ENCODE measurements at regions not wholly inside any gene's neighbourhood (a gene's known extent, or its start where the extent isn't known, plus 50 kb on each side); places are given as distances from the start of the nearest gene placed in this dataset.

DNA sequence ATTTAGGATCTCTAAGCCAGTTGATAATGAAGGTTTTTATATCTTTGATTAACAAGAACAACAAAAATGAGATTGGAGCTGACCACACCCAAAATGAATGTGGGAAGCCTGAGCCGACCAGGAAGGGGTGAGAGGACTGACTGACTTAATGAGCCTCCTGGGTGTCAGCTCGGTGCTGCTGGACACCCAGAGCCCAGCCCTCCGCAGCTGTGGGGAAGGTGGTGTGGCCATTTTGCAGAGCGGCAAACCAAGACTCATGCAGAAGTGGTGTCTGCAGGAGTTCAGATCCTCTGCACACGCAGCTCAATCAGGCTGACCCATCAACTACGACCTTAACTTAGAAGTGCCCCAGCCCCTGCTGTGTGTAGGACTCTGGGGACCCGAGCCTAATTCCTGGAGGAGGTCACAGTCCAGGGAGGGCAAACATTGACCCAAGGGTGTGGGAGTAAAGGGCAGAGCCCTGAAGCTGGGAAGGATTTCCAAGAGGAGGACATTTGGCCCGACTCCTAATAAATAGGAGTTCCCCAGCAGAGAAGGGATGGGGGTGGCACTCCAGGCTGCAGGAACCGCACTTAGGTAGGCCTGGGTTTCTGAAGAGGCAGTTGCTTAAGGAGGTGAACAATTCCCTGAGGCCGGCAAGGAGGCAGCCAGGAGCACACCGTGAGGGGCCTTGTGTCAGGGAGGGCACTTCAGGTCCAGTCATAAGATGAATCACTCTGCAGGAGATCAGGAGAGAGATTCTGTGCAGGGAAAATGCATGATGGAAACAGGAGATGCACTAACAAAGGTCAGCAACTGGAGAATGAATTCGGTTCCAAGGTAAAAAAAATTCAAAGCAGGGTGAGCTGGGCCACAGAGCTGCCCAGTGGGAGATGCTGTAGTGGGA is 197.1 kb upstream of the TPM1 start:
- H3K9me3 Mint-ChIP-seq = no peaks in the 10 kb centered on the region
- H3K27me3 Mint-ChIP-seq = peaks cover 7% of the 10 kb centered on the region
- intact Hi-C loops (cut with micrococcal nuclease) = loop anchor here (5.0 kb wide), 1 partner anchor 202 kb away; no protein-coding TSS in a partner anchor
- no peak overlapping the region for H3K4me3 Mint-ChIP-seq
- H3K4me1 Mint-ChIP-seq (ENCODE audit: low read depth) = peaks cover 14% of the 10 kb centered on the region
- H3K36me3 Mint-ChIP-seq (ENCODE audit: low read depth) = no peaks in the 10 kb centered on the region
- H3K27ac Mint-ChIP-seq = no peak overlapping the region

DNA sequence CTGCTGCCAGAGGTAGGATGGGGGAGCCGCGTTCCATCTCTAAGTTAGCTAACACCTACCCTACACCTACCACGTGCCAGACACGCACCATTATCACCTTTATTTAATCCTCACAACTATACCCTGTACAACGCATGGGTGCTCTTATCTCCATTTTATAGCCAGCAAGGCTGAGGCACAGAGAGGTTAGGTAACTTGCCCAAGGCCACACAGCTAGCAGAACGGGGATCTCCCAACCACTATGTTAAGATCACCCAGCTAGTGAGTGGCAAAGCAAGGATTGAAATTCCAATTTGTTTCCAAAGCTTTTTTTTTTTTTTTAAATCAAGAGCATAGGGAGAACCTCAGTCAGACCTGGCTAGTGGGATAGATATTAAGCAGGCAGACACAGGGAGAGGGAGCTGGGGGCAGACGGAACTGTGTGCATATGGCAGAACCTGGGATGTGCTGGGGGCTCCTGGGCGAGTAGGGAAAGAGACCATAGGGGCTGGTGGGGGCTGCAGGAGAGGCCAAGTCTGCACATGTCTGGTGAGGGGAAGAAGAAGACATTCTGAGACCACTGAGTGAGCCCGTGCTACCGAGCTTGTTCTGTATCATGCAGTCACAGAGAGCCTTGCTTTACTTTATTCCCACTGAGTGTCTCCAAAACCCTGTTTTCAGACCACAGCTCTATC is 196.3 kb upstream of the TPM1 start:
- H3K4me3 Mint-ChIP-seq = no peak overlapping the region
- no peaks in the 10 kb centered on the region for H3K36me3 Mint-ChIP-seq (ENCODE audit: low read depth)
- peaks cover 7% of the 10 kb centered on the region for H3K27me3 Mint-ChIP-seq
- H3K27ac Mint-ChIP-seq = no peak overlapping the region
- peaks cover 14% of the 10 kb centered on the region for H3K4me1 Mint-ChIP-seq (ENCODE audit: low read depth)
- H3K9me3 Mint-ChIP-seq = no peaks in the 10 kb centered on the region
- intact Hi-C loops (cut with micrococcal nuclease) = loop anchor here (5.0 kb wide), 1 partner anchor 201 kb away; no protein-coding TSS in a partner anchor

DNA sequence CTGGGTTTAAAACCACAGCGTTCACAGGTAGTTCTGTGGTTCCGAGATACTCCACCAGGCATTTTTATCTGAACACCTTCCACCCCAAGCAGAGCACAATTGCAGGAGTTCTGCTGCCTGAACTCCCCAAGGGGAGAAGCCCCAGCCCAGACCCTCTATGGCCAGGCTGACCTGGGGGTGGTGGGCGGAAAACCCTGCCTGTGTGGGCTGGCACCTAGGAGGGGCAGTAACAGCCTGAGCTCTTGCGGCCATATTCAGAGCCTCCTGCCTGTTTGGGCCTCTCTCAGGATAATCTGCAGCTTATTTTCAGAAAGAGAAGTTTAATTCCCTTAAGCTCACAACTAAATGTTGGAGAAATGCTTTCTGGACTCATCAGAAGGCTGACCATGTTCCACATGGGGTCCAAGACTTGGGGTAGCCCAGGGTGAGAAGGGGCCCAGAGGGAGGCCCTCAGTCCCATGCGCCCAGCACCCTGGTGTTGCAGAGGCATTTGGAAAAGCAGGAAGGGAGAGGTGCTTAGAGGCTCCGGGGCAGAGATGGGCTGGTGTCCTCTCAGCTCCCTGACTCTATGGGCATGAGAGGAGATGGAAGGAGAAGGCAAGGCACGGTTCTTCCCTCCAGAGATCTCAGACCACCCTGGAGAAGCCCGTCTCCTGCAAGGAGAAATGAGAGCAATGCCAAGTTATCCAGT is 195.6 kb upstream of the TPM1 start:
- no peak overlapping the region for H3K4me3 Mint-ChIP-seq
- H3K27me3 Mint-ChIP-seq = peaks cover 9% of the 10 kb centered on the region
- no peak overlapping the region for H3K27ac Mint-ChIP-seq
- no peaks in the 10 kb centered on the region for H3K36me3 Mint-ChIP-seq (ENCODE audit: low read depth)
- H3K9me3 Mint-ChIP-seq = no peaks in the 10 kb centered on the region
- peaks cover 14% of the 10 kb centered on the region for H3K4me1 Mint-ChIP-seq (ENCODE audit: low read depth)
- intact Hi-C loops (cut with micrococcal nuclease) = loop anchor here (5.0 kb wide), 1 partner anchor 200 kb away; no protein-coding TSS in a partner anchor

DNA sequence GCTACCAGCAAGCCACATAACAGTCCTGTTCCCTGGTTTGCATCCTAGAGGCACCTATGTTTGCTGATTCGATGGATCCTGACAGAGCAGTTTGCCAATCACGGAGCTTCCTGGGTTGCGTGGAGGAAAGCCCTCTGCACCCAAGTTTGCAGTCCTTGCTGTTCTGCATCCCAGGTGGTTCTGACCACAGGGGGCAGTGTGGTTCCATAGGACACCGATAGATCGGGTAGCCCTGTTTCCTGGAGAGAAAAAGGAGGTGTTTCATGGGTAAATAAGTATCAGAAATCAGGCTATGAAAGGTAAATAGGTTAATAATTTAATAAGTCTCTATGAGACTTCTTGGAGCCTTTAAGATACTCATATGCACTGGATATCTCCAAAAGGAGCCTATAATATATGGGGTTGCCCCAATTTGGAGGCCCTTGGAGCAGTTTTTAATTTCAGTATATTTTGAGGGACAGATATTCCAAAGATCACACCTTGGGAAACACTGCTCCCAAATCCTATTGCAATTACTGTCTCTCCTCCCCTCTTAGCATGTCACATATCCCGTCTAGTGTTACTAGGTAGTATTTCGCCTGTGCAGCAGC is 194.6 kb upstream of the TPM1 start:
- H3K27me3 Mint-ChIP-seq = peaks cover 9% of the 10 kb centered on the region
- H3K4me1 Mint-ChIP-seq (ENCODE audit: low read depth) = peaks cover 14% of the 10 kb centered on the region
- intact Hi-C loops (cut with micrococcal nuclease) = loop anchor here (1.0 to 5.0 kb wide), 2 partner anchors 199 to 245 kb away; no protein-coding TSS in a partner anchor
- H3K27ac Mint-ChIP-seq = no peak overlapping the region
- H3K36me3 Mint-ChIP-seq (ENCODE audit: low read depth) = no peaks in the 10 kb centered on the region
- no peaks in the 10 kb centered on the region for H3K9me3 Mint-ChIP-seq
- no peak overlapping the region for H3K4me3 Mint-ChIP-seq

DNA sequence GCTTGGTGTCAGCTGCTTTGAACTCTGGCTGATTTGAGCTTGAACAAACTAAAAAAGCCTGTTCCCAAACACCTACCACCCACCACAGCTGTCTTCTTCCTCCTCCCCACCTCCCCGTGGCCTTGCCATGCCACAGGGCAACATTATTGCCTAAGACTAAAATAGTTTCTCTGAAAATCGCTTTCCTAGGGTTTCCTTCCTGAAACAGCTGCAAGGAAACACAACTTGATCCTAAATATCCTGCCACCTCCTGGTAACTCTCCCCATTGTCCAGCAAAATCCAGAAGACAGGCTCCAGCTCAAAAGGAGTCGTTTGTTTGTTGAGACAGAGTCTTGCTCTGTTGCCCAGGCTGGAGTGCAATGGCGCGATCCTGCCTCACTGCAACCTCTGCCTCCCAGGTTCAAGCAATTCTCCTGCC is 193.9 kb upstream of the TPM1 start:
- no peak overlapping the region for H3K4me3 Mint-ChIP-seq
- H3K27ac Mint-ChIP-seq = no peak overlapping the region
- intact Hi-C loops (cut with micrococcal nuclease) = loop anchor here (1.0 to 5.0 kb wide), 2 partner anchors 199 to 245 kb away; no protein-coding TSS in a partner anchor
- no peaks in the 10 kb centered on the region for H3K36me3 Mint-ChIP-seq (ENCODE audit: low read depth)
- H3K4me1 Mint-ChIP-seq (ENCODE audit: low read depth) = peaks cover 14% of the 10 kb centered on the region
- no peaks in the 10 kb centered on the region for H3K9me3 Mint-ChIP-seq
- peaks cover 9% of the 10 kb centered on the region for H3K27me3 Mint-ChIP-seq

DNA sequence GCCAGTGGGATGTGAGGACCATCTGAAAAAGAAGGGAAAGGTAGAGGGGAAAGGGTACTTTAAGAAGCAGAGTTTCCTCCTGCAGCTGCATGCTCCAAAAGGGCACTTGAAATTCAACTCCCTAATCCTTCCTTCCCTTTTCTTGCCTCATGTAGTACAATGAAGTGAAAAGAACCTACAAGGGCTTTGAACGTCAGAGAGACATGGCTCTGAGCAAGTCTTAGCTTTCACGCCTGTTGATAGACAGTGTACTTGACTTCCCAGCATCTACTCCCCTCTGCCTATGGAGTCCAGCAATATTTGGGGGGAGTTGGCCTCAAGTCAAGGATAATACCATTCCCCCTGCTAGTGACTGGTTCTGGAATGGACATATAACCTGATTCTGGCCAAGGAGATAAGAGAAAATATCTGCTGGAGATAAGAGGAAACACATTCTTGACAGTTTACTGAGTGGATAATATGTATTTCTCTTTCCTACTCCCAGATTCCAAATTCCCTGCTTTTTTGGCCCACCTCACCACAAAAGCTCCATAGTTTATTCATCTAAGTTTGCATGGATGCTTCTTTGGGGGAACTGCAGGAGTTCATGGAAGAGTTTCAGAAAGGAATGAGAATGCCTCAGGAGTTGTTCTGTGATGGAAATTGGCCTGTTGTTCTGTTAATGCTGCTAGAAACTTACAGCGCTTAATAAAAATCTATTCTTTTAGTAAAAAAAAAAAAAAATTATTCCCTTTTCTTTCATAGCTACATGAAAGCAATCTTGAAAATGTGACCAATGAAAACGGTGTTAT is 193.0 kb upstream of the TPM1 start:
- intact Hi-C loops (cut with micrococcal nuclease) = loop anchor here (5.0 kb wide), 1 partner anchor 198 kb away; no protein-coding TSS in a partner anchor
- Mint-ChIP-seq H3K4me3 (no peak overlapping the region), H3K27ac (no peak overlapping the region), H3K9me3 (no peaks in the 10 kb centered on the region), H3K36me3 (ENCODE audit: low read depth) (no peaks in the 10 kb centered on the region), H3K4me1 (ENCODE audit: low read depth) (peaks cover 14% of the 10 kb centered on the region), H3K27me3 (peaks cover 9% of the 10 kb centered on the region)

DNA sequence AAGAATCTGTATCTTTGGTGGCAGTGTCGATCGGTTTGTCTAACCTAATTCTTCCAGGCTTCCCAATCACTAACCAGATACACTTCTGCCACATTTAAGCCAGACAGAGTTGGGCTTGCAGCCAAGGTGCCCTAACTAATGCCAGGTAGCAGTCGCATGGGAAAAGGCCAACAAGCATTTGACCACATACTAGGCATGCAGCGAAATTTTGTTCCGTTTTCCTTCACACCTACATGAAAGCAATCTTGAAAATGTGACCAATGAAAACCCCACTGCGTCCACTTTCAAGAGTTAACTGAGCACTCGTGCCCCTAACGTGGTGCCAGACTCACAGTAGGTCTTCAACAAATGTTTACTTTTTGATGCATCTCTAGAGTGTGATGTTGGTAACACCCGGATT is 192.2 kb upstream of the TPM1 start:
- peaks cover 14% of the 10 kb centered on the region for H3K4me1 Mint-ChIP-seq (ENCODE audit: low read depth)
- no peak overlapping the region for H3K27ac Mint-ChIP-seq
- H3K27me3 Mint-ChIP-seq = peaks cover 9% of the 10 kb centered on the region
- no peaks in the 10 kb centered on the region for H3K36me3 Mint-ChIP-seq (ENCODE audit: low read depth)
- H3K9me3 Mint-ChIP-seq = no peaks in the 10 kb centered on the region
- intact Hi-C loops (cut with micrococcal nuclease) = no loop called here
- H3K4me3 Mint-ChIP-seq = no peak overlapping the region

DNA sequence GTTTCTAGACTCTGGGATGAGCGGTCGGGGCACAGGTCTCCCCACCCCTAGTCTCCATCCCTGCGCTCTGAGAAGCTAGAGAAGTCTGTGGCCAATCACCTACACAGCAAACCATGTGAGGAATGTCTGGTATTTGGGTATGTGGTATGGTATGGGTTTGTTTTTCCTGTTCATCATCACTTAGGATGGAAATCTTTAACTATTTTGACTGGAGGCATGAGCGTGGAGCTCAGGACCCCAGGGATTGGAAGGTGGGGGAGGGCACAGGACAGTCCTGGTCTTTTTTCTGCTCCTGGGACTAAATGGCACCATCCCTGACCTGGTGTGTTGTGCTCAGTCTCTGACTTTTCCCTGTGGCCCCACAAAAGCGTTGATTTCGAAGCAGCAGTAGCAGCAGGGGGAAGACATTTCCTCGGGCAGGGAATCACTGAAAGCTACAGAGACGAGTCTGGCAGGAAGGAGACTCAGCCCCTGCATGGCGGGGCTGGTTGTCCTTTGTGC is 191.7 kb upstream of the TPM1 start:
- intact Hi-C loops (cut with micrococcal nuclease) = no loop called here
- H3K4me1 Mint-ChIP-seq (ENCODE audit: low read depth) = peaks cover 14% of the 10 kb centered on the region
- H3K9me3 Mint-ChIP-seq = no peaks in the 10 kb centered on the region
- no peak overlapping the region for H3K4me3 Mint-ChIP-seq
- peaks cover 9% of the 10 kb centered on the region for H3K27me3 Mint-ChIP-seq
- no peak overlapping the region for H3K27ac Mint-ChIP-seq
- no peaks in the 10 kb centered on the region for H3K36me3 Mint-ChIP-seq (ENCODE audit: low read depth)

DNA sequence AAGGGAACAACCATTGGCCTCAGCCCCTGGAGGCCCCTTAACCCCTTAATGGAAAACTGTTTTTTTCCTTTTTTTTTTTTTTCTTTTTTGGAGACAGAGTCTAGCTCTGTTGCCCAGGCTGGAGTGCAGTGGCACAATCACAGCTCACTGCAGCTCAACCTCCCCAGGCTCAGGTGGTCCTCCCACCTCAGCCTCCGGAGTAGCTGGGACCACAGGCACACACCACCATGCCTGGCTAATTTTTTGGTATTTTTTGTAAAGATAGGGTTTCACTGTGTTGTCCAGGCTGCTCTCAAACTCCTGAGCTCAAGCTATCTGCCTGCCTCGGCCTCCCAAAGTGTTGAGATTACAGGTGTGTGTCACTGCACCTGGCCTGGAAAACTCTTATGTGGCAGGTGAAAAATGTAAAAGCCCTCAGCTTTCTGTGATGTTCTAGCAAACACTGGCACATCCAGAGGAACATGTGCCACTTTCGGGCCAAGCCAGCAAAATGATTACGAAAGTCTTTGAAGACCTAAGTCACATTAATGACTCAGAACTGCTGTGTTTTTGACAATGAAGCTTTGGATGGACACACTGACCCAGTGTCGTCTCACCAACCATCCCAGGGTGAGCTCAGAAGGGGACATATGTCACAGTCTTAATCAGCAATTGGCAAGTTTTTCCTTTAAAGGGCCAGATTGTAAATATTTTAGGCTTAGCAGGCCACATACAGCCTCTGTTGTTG is 189.3 kb upstream of the TPM1 start:
- no peaks in the 10 kb centered on the region for H3K9me3 Mint-ChIP-seq
- no peak overlapping the region for H3K4me3 Mint-ChIP-seq
- H3K27ac Mint-ChIP-seq = no peak overlapping the region
- H3K4me1 Mint-ChIP-seq (ENCODE audit: low read depth) = peaks cover 14% of the 10 kb centered on the region
- peaks cover 15% of the 10 kb centered on the region for H3K27me3 Mint-ChIP-seq
- intact Hi-C loops (cut with micrococcal nuclease) = no loop called here
- H3K36me3 Mint-ChIP-seq (ENCODE audit: low read depth) = no peaks in the 10 kb centered on the region

DNA sequence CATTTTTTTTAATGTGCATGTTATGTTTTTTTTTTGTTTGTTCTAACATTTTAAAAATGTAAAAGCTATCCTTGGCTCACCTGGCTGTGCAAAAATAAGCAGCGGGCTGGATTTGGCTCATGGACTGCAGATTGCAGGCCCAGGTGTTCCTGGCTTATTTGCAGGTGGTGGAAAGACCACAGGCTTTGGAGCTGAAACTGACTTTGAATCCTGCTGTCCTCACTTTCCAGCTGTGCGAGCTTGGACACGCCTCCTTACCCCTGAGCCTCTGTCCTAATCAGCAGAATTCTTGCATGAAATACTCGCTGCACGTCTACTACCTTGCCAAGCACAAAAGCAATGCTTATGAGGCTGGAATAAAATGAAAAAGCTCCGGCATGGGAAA is 188.7 kb upstream of the TPM1 start:
- no peak overlapping the region for H3K4me3 Mint-ChIP-seq

DNA sequence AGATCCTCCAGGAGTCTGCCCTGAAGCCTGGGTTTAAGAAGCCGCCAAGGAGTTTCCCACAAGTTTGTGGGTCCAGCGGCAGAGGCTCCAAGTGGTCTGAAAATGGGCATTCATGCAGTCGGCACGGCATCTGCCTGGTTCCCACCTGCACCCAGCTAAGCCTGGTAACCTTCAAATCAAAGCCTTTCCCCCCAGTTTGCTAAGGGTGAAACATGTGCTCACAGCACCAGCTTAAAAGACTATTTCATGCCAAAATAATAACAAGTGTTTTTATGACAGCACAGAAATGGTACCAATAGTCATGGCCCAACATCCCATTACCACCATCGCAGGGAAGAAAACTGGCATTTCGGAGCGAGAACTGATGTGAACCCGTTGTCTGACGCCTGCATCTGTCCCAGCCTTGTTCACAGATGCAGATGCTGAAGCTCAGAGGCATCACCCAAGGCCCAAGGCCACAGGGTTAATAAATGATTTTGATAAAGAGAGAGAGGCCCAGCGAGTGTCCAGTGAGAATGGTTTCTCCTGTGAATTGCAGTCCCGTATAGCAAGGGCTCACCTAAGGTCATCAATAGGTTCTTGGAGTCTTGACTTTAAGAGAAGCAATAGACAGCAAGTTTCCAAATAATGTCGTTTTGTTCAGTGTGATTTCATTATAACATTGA is 188.0 kb upstream of the TPM1 start:
- intact Hi-C loops (cut with micrococcal nuclease) = no loop called here
- no peak overlapping the region for H3K27ac Mint-ChIP-seq
- no peaks in the 10 kb centered on the region for H3K36me3 Mint-ChIP-seq (ENCODE audit: low read depth)
- no peak overlapping the region for H3K4me3 Mint-ChIP-seq
- peaks cover under 1% of the 10 kb centered on the region for H3K4me1 Mint-ChIP-seq (ENCODE audit: low read depth)
- peaks cover 16% of the 10 kb centered on the region for H3K27me3 Mint-ChIP-seq
- H3K9me3 Mint-ChIP-seq = no peaks in the 10 kb centered on the region

More for the DNA sequence above, 188.7 kb upstream of the TPM1 start:
- no peak overlapping the region for H3K27ac Mint-ChIP-seq
- no peaks in the 10 kb centered on the region for H3K36me3 Mint-ChIP-seq (ENCODE audit: low read depth)
- no peaks in the 10 kb centered on the region for H3K9me3 Mint-ChIP-seq
- intact Hi-C loops (cut with micrococcal nuclease) = no loop called here
- H3K27me3 Mint-ChIP-seq = peaks cover 15% of the 10 kb centered on the region
- H3K4me1 Mint-ChIP-seq (ENCODE audit: low read depth) = peaks cover 8% of the 10 kb centered on the region

DNA sequence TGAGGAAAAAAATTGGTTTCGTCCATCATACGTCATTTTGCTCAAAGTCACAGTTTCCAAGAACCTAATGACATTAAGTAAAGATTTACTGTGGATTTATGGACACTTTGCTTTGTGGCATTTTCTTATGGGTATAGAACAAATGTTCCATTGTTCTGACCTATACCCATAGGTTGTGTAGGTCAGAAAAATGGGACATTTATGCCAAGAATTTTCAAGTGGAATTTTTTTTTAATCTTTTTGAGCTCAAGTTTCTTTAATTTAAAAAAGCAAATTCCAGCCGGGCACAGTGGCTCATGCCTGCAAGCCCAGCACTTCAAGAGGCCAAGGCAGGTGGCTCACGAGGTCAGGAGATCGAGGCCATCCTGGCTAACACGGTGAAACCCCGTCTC is 187.5 kb upstream of the TPM1 start:
- H3K4me1 Mint-ChIP-seq (ENCODE audit: low read depth) = no peaks in the 10 kb centered on the region
- no peaks in the 10 kb centered on the region for H3K36me3 Mint-ChIP-seq (ENCODE audit: low read depth)
- no peak overlapping the region for H3K27ac Mint-ChIP-seq
- H3K9me3 Mint-ChIP-seq = no peaks in the 10 kb centered on the region
- no peak overlapping the region for H3K4me3 Mint-ChIP-seq
- intact Hi-C loops (cut with micrococcal nuclease) = no loop called here
- peaks cover 21% of the 10 kb centered on the region for H3K27me3 Mint-ChIP-seq
